OCI-LY3 (cell line): ENCODE measurements at regions not wholly inside any gene's neighbourhood (a gene's known extent, or its start where the extent isn't known, plus 50 kb on each side); places are given as distances from the start of the nearest gene placed in this dataset.

Source experiments
- CTCF ChIP-seq: fragments of 200-600, 300-600 bp; sonication (generic); IDR thresholded peaks from 2 replicates; pipeline ENCODE4 v1.5.1; 2014; ENCODE audit warnings: antibody characterized with exemption, low read length, low read depth
- EZH2phosphoT487 ChIP-seq: fragments of 200-600 bp; shearing (Covaris generic); IDR thresholded peaks from 2 replicates; pipeline ENCODE4 v1.6.1; 2018; ENCODE audit warnings: antibody characterized with exemption, mixed run types, low read depth

- no peak for TF ChIP-seq CTCF
- TF ChIP-seq EZH2phosphoT487, result no peak
These were observed 1643.1 kb upstream of the CELF4 start for GRCh38 chr18:39208729-39209128.
